OCI-LY7 (cell line): ENCODE measurements at regions not wholly inside any gene's neighbourhood (a gene's known extent, or its start where the extent isn't known, plus 50 kb on each side); places are given as distances from the start of the nearest gene placed in this dataset.

Experiments used
- CTCF ChIP-seq: fragments of 200-600 bp; sonication (generic); conservative IDR thresholded peaks from 2 replicates; pipeline ENCODE4 v1.5.1; 2014; ENCODE audit warnings: mild to moderate bottlenecking, antibody characterized with exemption, low read length, moderate library complexity, mixed read lengths
- EZH2phosphoT487 ChIP-seq: fragments of 200-600 bp; sonication (generic); IDR thresholded peaks from 2 replicates; pipeline ENCODE4 v1.6.1; 2018; ENCODE audit warnings: low read depth, borderline replicate concordance, mild to moderate bottlenecking, mixed run types, antibody characterized with exemption, low read length, moderate library complexity, mixed read lengths

GRCh38 chr5:23132231-23132630, 279.1 kb upstream of the CDH12 start:
- TF ChIP-seq EZH2phosphoT487 (no peak), CTCF (no peak)
